Panc1 (cell line): ENCODE measurements at regions not wholly inside any gene's neighbourhood (a gene's known extent, or its start where the extent isn't known, plus 50 kb on each side); places are given as distances from the start of the nearest gene placed in this dataset.
A peak's percentile ranks its signal among the peaks of the same experiment; 100 is the strongest.

Experiments used
- ATAC-seq: fragments of 200-7000 bp; cut with Tn5 transposase; 2 replicates; pipeline ENCODE4 v1.9.1; 2020; ENCODE audit warnings: mild to moderate bottlenecking, moderate library complexity
- BruUV-seq: library from RNA; stranded (reverse); fragments of 400-500 nt; replicated peaks from 2 replicates; lab custom pipeline; 2021; lab: Mats Ljungman, UMichigan
- CTCF ChIA-PET: fragments of 300-600 bp; sonication (Branson Sonifier 250); formaldehyde crosslinking; loops from one replicate; lab custom pipeline; 2022; ENCODE audit warnings: antibody characterized with exemption; lab: Charles Lee
- POLR2A ChIA-PET: fragments of 300-600 bp; sonication (Branson Sonifier 250); formaldehyde crosslinking; loops from one replicate; lab custom pipeline; 2022; ENCODE audit warnings: antibody characterized with exemption; lab: Charles Lee
- DNase-seq: peaks from one replicate; pipeline ENCODE4 v3.0.0-alpha.2; 2010; ENCODE audit warnings: low read depth, low spot score
- H3K27ac ChIP-seq: 2 replicates; pipeline ENCODE4 v1.5.1; 2011; ENCODE audit warnings: mild to moderate bottlenecking, low read length, inconsistent platforms
- H3K27me3 ChIP-seq: fragments of 200-500 bp; sonication (Bioruptor generic); 2 replicates; pipeline ENCODE4 v1.6.0; 2014; ENCODE audit warnings: low read length, inconsistent platforms; ENCODE audit not compliant: control insufficient read depth, insufficient read depth
- H3K36me3 ChIP-seq: fragments of 200-500 bp; sonication (Bioruptor generic); 2 replicates; pipeline ENCODE4 v1.5.1; 2014; ENCODE audit warnings: inconsistent platforms, mild to moderate bottlenecking, low read length, moderate library complexity; ENCODE audit not compliant: control insufficient read depth, insufficient read depth
- H3K4me1 ChIP-seq: 2 replicates; pipeline ENCODE4 v1.5.1; 2011; ENCODE audit warnings: inconsistent platforms, mild to moderate bottlenecking, low read length, moderate library complexity; ENCODE audit not compliant: control insufficient read depth, insufficient read depth
- H3K4me3 ChIP-seq, 2 experiments: 2 replicates each; pipeline ENCODE4 v1.5.1; 2011 to 2012; ENCODE audit warnings: low read depth in 2 of 2, low read length in 2 of 2, mild to moderate bottlenecking in 2 of 2, inconsistent platforms in 1 of 2, moderate library complexity in 1 of 2
- H3K9me3 ChIP-seq: fragments of 200-500 bp; sonication (Bioruptor generic); 2 replicates; pipeline ENCODE4 v1.5.1; 2014; ENCODE audit warnings: low read depth, mild to moderate bottlenecking, inconsistent platforms, low read length, moderate library complexity; ENCODE audit not compliant: control insufficient read depth, insufficient read depth
- POLR2AphosphoS5 ChIP-seq: IDR thresholded peaks from 2 replicates; pipeline ENCODE4 v1.6.1; 2012; ENCODE audit warnings: mild to moderate bottlenecking, low read depth, low read length, moderate library complexity
- REST ChIP-seq, 2 experiments: IDR thresholded peaks; 2 replicates each; pipeline ENCODE4 v1.6.1; 2011 to 2012; ENCODE audit warnings: low read depth in 2 of 2, control low read depth in 1 of 2, low read length in 1 of 2, mild to moderate bottlenecking in 1 of 2, moderate library complexity in 1 of 2; ENCODE audit not compliant: insufficient read depth in 1 of 2
- SIN3A ChIP-seq: IDR thresholded peaks from 2 replicates; pipeline ENCODE4 v1.6.1; 2012; ENCODE audit warnings: low read depth, mild to moderate bottlenecking, low read length, moderate library complexity, borderline replicate concordance; ENCODE audit not compliant: insufficient read depth
- TCF7L2 ChIP-seq: IDR thresholded peaks from 2 replicates; pipeline ENCODE4 v1.6.1; 2011; ENCODE audit warnings: mild to moderate bottlenecking, low read depth, low read length, inconsistent platforms
- in situ Hi-C: cut with HindIII; loops from 2 replicates; pipeline ENCODE4 v1.10.0; 2016; ENCODE audit warnings: low sequenced_read_pairs, low pct_unique_long_range_greater_than_20kb
- intact Hi-C: fragments of 100-400 bp; cut with micrococcal nuclease; formaldehyde crosslinking; loops from one replicate; pipeline ENCODE4 v1.10.0; 2022; ENCODE audit not compliant: unreplicated experiment
- TF ChIP-seq, protein P1 (sequence below): fragments of 450-650 bp; IDR thresholded peaks from 2 replicates; pipeline ENCODE4 v1.5.1; 2017; ENCODE audit warnings: mild to moderate bottlenecking

- POLR2A ChIA-PET: no interaction called here
- ATAC-seq: no peak
- no TSS peak for BruUV-seq
Measured at GRCh38 chr7:51679358-51679757, 362.7 kb upstream of the COBL start.

GRCh38 chr7:51666751-51667150 is 350.1 kb upstream of the COBL start:
- no peak for DNase-seq
- Histone ChIP-seq H3K4me3 (no peak overlapping the region), H3K9me3 (no peaks in the 10 kb centered on the region), H3K36me3 (no peaks in the 10 kb centered on the region), H3K4me1 (no peaks in the 10 kb centered on the region), H3K27me3 (no peaks in the 10 kb centered on the region), H3K27ac (no peak overlapping the region)
- intact Hi-C loops: no loop called here
- TF ChIP-seq REST (IDR thresholded peaks at IDR 0.05; ENCODE audit: insufficient read depth in 1 of 2, low read depth in 2 of 2, low read length in 1 of 2): no peak
- TF ChIP-seq, protein P1, sequence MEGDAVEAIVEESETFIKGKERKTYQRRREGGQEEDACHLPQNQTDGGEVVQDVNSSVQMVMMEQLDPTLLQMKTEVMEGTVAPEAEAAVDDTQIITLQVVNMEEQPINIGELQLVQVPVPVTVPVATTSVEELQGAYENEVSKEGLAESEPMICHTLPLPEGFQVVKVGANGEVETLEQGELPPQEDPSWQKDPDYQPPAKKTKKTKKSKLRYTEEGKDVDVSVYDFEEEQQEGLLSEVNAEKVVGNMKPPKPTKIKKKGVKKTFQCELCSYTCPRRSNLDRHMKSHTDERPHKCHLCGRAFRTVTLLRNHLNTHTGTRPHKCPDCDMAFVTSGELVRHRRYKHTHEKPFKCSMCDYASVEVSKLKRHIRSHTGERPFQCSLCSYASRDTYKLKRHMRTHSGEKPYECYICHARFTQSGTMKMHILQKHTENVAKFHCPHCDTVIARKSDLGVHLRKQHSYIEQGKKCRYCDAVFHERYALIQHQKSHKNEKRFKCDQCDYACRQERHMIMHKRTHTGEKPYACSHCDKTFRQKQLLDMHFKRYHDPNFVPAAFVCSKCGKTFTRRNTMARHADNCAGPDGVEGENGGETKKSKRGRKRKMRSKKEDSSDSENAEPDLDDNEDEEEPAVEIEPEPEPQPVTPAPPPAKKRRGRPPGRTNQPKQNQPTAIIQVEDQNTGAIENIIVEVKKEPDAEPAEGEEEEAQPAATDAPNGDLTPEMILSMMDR: peak; percentile 25; the same call in 1 of the 2 replicates
- ChIA-PET POLR2A (no interaction called here), CTCF (no interaction called here)
- in situ Hi-C loops: no loop called here
- no peak for ATAC-seq
- no TSS peak for BruUV-seq

More at GRCh38 chr7:51679358-51679757, 362.7 kb upstream of the COBL start:
- Histone ChIP-seq H3K9me3 (no peaks in the 10 kb centered on the region), H3K27me3 (no peaks in the 10 kb centered on the region), H3K27ac (no peak overlapping the region), H3K4me3 (no peak overlapping the region), H3K4me1 (no peaks in the 10 kb centered on the region), H3K36me3 (no peaks in the 10 kb centered on the region)
- intact Hi-C loops: no loop called here
- TF ChIP-seq, protein P1: no peak
- TF ChIP-seq REST (IDR thresholded peaks at IDR 0.05; ENCODE audit: insufficient read depth in 1 of 2, low read depth in 2 of 2, low read length in 1 of 2): no peak
- no peak for TF ChIP-seq SIN3A
- TF ChIP-seq TCF7L2: no peak
- TF ChIP-seq POLR2AphosphoS5: no peak
- CTCF ChIA-PET: no interaction called here
- in situ Hi-C loops: no loop called here
- DNase-seq: no peak
